HEK293 (cell line): ENCODE measurements at regions not wholly inside any gene's neighbourhood (a gene's known extent, or its start where the extent isn't known, plus 50 kb on each side); places are given as distances from the start of the nearest gene placed in this dataset.
A peak's percentile ranks its signal among the peaks of the same experiment; 100 is the strongest.

Experiments
- CTCF ChIA-PET: fragments of 350-600 bp; formaldehyde crosslinking; extraction: SDS; loops from one replicate; lab custom pipeline; 2021; ENCODE audit warnings: antibody characterized with exemption; lab: Yijun Ruan, JAX
- POLR2A ChIA-PET: fragments of 300-600 bp; formaldehyde crosslinking; extraction: SDS; loops from one replicate; lab custom pipeline; 2020; ENCODE audit warnings: antibody characterized with exemption, inconsistent platforms; lab: Yijun Ruan, JAX
- H3K27ac ChIP-seq: fragments of 200-500 bp; sonication (Bioruptor generic); 2 replicates; pipeline ENCODE4 v1.5.1; 2014; ENCODE audit warnings: low read depth, low read length, control low read depth, inconsistent platforms; ENCODE audit errors: extremely low read depth
- H3K36me3 ChIP-seq, 2 experiments: fragments of 200-500 bp in 1 of 2; sonication (Bioruptor generic) in 1 of 2; 1 replicate in 1 of 2; 2 replicates in 1 of 2; pipeline ENCODE4 v1.5.1; 2014 to 2017; ENCODE audit warnings: inconsistent platforms in 2 of 2, low read length in 2 of 2; ENCODE audit not compliant: control insufficient read depth in 2 of 2, insufficient read depth in 1 of 2
- H3K4me1 ChIP-seq: fragments of 200-500 bp; sonication (Bioruptor generic); 2 replicates; pipeline ENCODE4 v1.5.1; 2014; ENCODE audit warnings: mild to moderate bottlenecking, low read length, inconsistent platforms; ENCODE audit not compliant: control insufficient read depth, insufficient read depth
- H3K4me3 ChIP-seq: 2 replicates; pipeline ENCODE4 v1.5.1; 2011; ENCODE audit warnings: low read depth, mild to moderate bottlenecking, control low read depth, low read length, moderate library complexity
- H3K9me3 ChIP-seq: fragments of 200-500 bp; sonication (Bioruptor generic); 2 replicates; pipeline ENCODE4 v1.5.1; 2014; ENCODE audit warnings: low read depth, low read length, inconsistent platforms; ENCODE audit not compliant: control insufficient read depth, insufficient read depth
- IKZF3 ChIP-seq: fragments of 450-650 bp; IDR thresholded peaks from 2 replicates; pipeline ENCODE4 v1.5.0; 2018; ENCODE audit warnings: missing biosample characterization, mild to moderate bottlenecking, missing genetic modification characterization, moderate library complexity
- OVOL3 ChIP-seq: fragments of 450-650 bp; formaldehyde crosslinking; IDR thresholded peaks from 2 replicates; pipeline ENCODE4 v1.5.1; 2016; ENCODE audit warnings: missing biosample characterization, missing genetic modification characterization
- PATZ1 ChIP-seq: fragments of 450-650 bp; formaldehyde crosslinking; IDR thresholded peaks from 2 replicates; pipeline ENCODE4 v1.5.1; 2016; ENCODE audit warnings: missing biosample characterization, missing genetic modification characterization
- PRDM10 ChIP-seq: fragments of 450-650 bp; formaldehyde crosslinking; IDR thresholded peaks from 2 replicates; pipeline ENCODE4 v1.5.1; 2016; ENCODE audit warnings: missing biosample characterization, missing genetic modification characterization
- PRDM6 ChIP-seq: fragments of 450-650 bp; formaldehyde crosslinking; IDR thresholded peaks from 2 replicates; pipeline ENCODE4 v1.5.1; 2017; ENCODE audit warnings: missing biosample characterization, missing genetic modification characterization
- TCF7L2 ChIP-seq: IDR thresholded peaks from 2 replicates; pipeline ENCODE4 v1.6.1; 2011; ENCODE audit warnings: low read depth, mild to moderate bottlenecking, inconsistent platforms, low read length, moderate library complexity, borderline replicate concordance
- TSHZ1 ChIP-seq: fragments of 450-650 bp; formaldehyde crosslinking; IDR thresholded peaks from 2 replicates; pipeline ENCODE4 v1.5.1; 2016; ENCODE audit warnings: missing biosample characterization, missing genetic modification characterization, borderline replicate concordance
- ZNF112 ChIP-seq: fragments of 450-650 bp; formaldehyde crosslinking; IDR thresholded peaks from 2 replicates; pipeline ENCODE4 v1.5.0; 2017; ENCODE audit warnings: missing biosample characterization, missing genetic modification characterization
- ZNF341 ChIP-seq: fragments of 450-650 bp; formaldehyde crosslinking; IDR thresholded peaks from 2 replicates; pipeline ENCODE4; 2016; ENCODE audit warnings: low read depth, missing biosample characterization, missing genetic modification characterization
- ZNF366 ChIP-seq: fragments of 450-650 bp; formaldehyde crosslinking; conservative IDR thresholded peaks from 2 replicates; pipeline ENCODE4 v1.5.1; 2016; ENCODE audit warnings: missing biosample characterization, missing genetic modification characterization
- ZNF37A ChIP-seq: fragments of 450-650 bp; IDR thresholded peaks from 2 replicates; pipeline ENCODE4 v1.5.1; 2018; ENCODE audit warnings: missing biosample characterization, missing genetic modification characterization
- ZNF585B ChIP-seq: fragments of 450-650 bp; formaldehyde crosslinking; IDR thresholded peaks from 2 replicates; pipeline ENCODE4 v1.5.1; 2016; ENCODE audit warnings: missing biosample characterization, missing genetic modification characterization
- ZNF629 ChIP-seq: fragments of 450-650 bp; formaldehyde crosslinking; IDR thresholded peaks from 2 replicates; pipeline ENCODE4 v1.5.1; 2017; ENCODE audit warnings: missing biosample characterization, missing genetic modification characterization
- ZSCAN18 ChIP-seq: fragments of 450-650 bp; formaldehyde crosslinking; IDR thresholded peaks from 2 replicates; pipeline ENCODE4 v1.5.1; 2016; ENCODE audit warnings: missing biosample characterization, missing genetic modification characterization
- ZSCAN30 ChIP-seq: fragments of 450-650 bp; IDR thresholded peaks from 2 replicates; pipeline ENCODE4 v1.5.1; 2018; ENCODE audit warnings: missing biosample characterization, mild to moderate bottlenecking, missing genetic modification characterization, moderate library complexity
- ZXDB ChIP-seq: fragments of 450-650 bp; formaldehyde crosslinking; IDR thresholded peaks from 2 replicates; pipeline ENCODE4 v1.5.1; 2016; ENCODE audit warnings: missing biosample characterization, missing genetic modification characterization

- ChIA-PET POLR2A (no interaction called here), CTCF (no interaction called here)
- Histone ChIP-seq H3K9me3 (no peaks in the 10 kb centered on the region), H3K36me3 (no peaks in the 10 kb centered on the region), H3K4me3 (no peak overlapping the region), H3K4me1 (peaks cover 13% of the 10 kb centered on the region), H3K27ac (no peak overlapping the region)
- TF ChIP-seq ZNF37A (no peak), TSHZ1 (tag by site-specific recombination) (no peak), PRDM6 (no peak), ZSCAN30 (tag by site-specific recombination) (no peak), ZNF341 (no peak), ZSCAN18 (no peak)
Measured at GRCh38 chr4:154032914-154033313, 244.0 kb upstream of the SFRP2 start.

- POLR2A ChIA-PET: interaction anchor here (1.2 kb wide), 1 partner anchor 9 kb away, joined by 4 read pairs; no protein-coding TSS in a partner anchor
- 0 out of 2 replicates have a peak overlapping the region, but pooled peaks have one; percentile 17 for H3K27ac ChIP-seq
- H3K36me3 ChIP-seq: no peaks in the 10 kb centered on the region
- peaks cover 13% of the 10 kb centered on the region for H3K4me1 ChIP-seq
- no peaks in the 10 kb centered on the region for H3K9me3 ChIP-seq
- no peak overlapping the region for H3K4me3 ChIP-seq
- CTCF ChIA-PET: no interaction called here
- 0 out of 2 replicates have a peak, but pooled peaks have one; percentile 10 for TF ChIP-seq PRDM10 (tag by site-specific recombination)
- TF ChIP-seq ZNF585B (tag by site-specific recombination): no peak
- TF ChIP-seq IKZF3 (tag by site-specific recombination): 0 out of 2 replicates have a peak, but pooled peaks have one; percentile 21
- TF ChIP-seq TCF7L2: peak; percentile 78; the same call in 1 of the 2 replicates
- peak; percentile 71; the same call in 1 of the 2 replicates for TF ChIP-seq TSHZ1 (tag by site-specific recombination)
- TF ChIP-seq ZNF629 (tag by site-specific recombination): 0 out of 2 replicates have a peak, but pooled peaks have one; percentile 33
- TF ChIP-seq ZNF112 (tag by site-specific recombination): no peak
- TF ChIP-seq OVOL3 (tag by site-specific recombination): peak; percentile 70
- peak; percentile 79 for TF ChIP-seq ZXDB (tag by site-specific recombination)
- no peak for TF ChIP-seq PATZ1
- TF ChIP-seq ZNF366 (tag by site-specific recombination): 0 out of 2 replicates have a peak, but pooled peaks have one; percentile 19
Measured at GRCh38 chr4:154030746-154031145, 241.9 kb upstream of the SFRP2 start.
